Esophagus squamous epithelium (tissue), 5 donors: ENCODE measurements at regions not wholly inside any gene's neighbourhood (a gene's known extent, or its start where the extent isn't known, plus 50 kb on each side); places are given as distances from the start of the nearest gene placed in this dataset.

Experiments used
- DNase-seq: peaks from one replicate; lab custom pipeline; 2025; lab: John Stamatoyannopoulos, UW
- H3K27ac ChIP-seq, 4 donors: fragments of 200-600 bp; sonication (generic); one replicate each; pipeline ENCODE4 v1.5.1; 2016 to 2019; ENCODE audit warnings: mild to moderate bottlenecking in 1 of 4
- H3K27me3 ChIP-seq, 4 donors: fragments of 200-600 bp; sonication (generic); 1 replicate in 3 of 4; 2 replicates in 1 of 4; pipeline versions ENCODE4 v1.5.1 to v1.6.0; 2017 to 2021; ENCODE audit warnings: antibody characterized with exemption in 1 of 4
- H3K36me3 ChIP-seq, 3 donors: fragments of 200-600 bp; sonication (generic); one replicate each; pipeline ENCODE4 v1.5.1; 2016 to 2019
- H3K4me1 ChIP-seq, 3 donors: fragments of 200-600 bp; sonication (generic); one replicate each; pipeline ENCODE4 v1.5.1; 2017 to 2019
- H3K4me3 ChIP-seq, 4 donors: fragments of 200-600 bp; sonication (generic); 1 replicate in 3 of 4; 2 replicates in 1 of 4; pipeline ENCODE4 v1.5.1; 2016 to 2019; ENCODE audit warnings: mild to moderate bottlenecking in 2 of 4, moderate library complexity in 1 of 4
- H3K9me3 ChIP-seq, 3 donors: fragments of 200-600 bp; sonication (generic); one replicate each; pipeline ENCODE4 v1.5.1; 2016 to 2019
- POLR2A ChIP-seq, 4 donors: fragments of 450-650 bp; IDR thresholded peaks; one replicate each; pipeline ENCODE4 v1.6.1; 2017; ENCODE audit warnings: antibody characterized with exemption in 4 of 4, mild to moderate bottlenecking in 4 of 4, moderate library complexity in 3 of 4
- WGBS, 2 donors: methylation state at CpG; one replicate each; pipeline ENCODE4 v1.1.5; 2018; 5-methylcytosine and 5-hydroxymethylcytosine counted together
- intact Hi-C: fragments of 100-400 bp; cut with DNase I; formaldehyde crosslinking; loops from one replicate; pipeline ENCODE4 v1.15.0; 2022
- TF ChIP-seq, protein P1 (sequence below), 6 experiments: fragments of 450-650 bp in 4 of 6; fragments of 200-600 bp in 2 of 6; sonication (generic) in 2 of 6; IDR thresholded peaks; one replicate each; pipeline ENCODE4 v1.5.1; 2016 to 2019; ENCODE audit warnings: antibody characterized with exemption in 6 of 6, mild to moderate bottlenecking in 4 of 6, moderate library complexity in 4 of 6
- donor health status: DM: yes; HTN: yes; CAD: no.

DNA sequence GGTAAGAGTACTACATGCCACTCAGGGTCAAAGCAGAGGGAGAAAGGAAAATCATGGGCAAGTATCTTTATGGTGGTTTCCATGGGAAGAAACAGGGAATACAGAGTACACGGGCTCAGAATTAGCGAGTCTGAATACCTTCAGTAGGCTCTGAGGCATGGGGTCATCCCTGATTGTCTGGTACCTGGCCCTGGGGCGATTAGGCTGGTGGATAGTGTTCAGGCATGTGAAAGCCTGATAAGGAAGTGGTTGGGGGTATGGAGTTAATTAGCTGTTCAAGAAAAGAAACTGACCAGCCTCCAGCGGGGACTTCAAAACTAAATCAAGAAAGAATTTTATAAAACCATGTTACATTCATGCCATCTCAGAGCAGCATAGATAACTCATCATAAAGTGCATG lies 518.8 kb downstream of the RAB28 start:
- no peak overlapping the region for H3K27ac ChIP-seq
- H3K9me3 ChIP-seq = no peaks in the 10 kb centered on the region
- 49 to 55% methylated on average over 4 of the region's 4 CpGs for WGBS, 2 donors
- no peaks in the 10 kb centered on the region for H3K4me1 ChIP-seq
- TF ChIP-seq, protein P1, sequence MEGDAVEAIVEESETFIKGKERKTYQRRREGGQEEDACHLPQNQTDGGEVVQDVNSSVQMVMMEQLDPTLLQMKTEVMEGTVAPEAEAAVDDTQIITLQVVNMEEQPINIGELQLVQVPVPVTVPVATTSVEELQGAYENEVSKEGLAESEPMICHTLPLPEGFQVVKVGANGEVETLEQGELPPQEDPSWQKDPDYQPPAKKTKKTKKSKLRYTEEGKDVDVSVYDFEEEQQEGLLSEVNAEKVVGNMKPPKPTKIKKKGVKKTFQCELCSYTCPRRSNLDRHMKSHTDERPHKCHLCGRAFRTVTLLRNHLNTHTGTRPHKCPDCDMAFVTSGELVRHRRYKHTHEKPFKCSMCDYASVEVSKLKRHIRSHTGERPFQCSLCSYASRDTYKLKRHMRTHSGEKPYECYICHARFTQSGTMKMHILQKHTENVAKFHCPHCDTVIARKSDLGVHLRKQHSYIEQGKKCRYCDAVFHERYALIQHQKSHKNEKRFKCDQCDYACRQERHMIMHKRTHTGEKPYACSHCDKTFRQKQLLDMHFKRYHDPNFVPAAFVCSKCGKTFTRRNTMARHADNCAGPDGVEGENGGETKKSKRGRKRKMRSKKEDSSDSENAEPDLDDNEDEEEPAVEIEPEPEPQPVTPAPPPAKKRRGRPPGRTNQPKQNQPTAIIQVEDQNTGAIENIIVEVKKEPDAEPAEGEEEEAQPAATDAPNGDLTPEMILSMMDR (IDR thresholded peaks at IDR 0.05) = no peak
- no peak for TF ChIP-seq POLR2A (IDR thresholded peaks at IDR 0.05)
- H3K36me3 ChIP-seq = no peaks in the 10 kb centered on the region
- H3K27me3 ChIP-seq = no peaks in the 10 kb centered on the region
- H3K4me3 ChIP-seq = no peak overlapping the region
- intact Hi-C loops = no loop called here
- no peak for DNase-seq

DNA sequence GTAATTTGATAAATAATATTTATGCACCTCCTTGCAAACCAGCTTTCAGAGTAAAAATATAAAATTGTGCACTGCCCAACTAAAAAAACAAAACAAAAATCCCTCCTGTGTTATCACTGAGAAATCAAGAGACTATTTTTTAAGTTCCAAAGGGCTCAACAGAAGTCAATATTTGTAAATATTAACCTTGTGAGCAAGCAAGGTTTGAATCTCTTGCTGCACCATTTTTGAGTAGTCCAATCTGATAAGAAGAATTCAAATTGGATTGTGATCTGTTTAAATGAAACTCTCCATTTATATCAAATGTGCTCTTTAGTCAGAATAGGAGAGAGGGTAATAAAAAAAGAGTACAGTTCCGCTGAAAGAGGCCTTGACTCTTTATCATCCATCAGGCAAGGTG lies 520.2 kb downstream of the RAB28 start:
- DNase-seq = no peak
- intact Hi-C loops = no loop called here
- TF ChIP-seq POLR2A (IDR thresholded peaks at IDR 0.05) = no peak
- TF ChIP-seq, protein P1 (IDR thresholded peaks at IDR 0.05) = no peak
- Histone ChIP-seq H3K4me1 (no peaks in the 10 kb centered on the region), H3K36me3 (no peaks in the 10 kb centered on the region), H3K27me3 (no peaks in the 10 kb centered on the region), H3K27ac (no peak overlapping the region), H3K4me3 (no peak overlapping the region), H3K9me3 (no peaks in the 10 kb centered on the region)
- 77 to 80% methylated on average over 1 of the region's 1 CpG for WGBS, 2 donors

DNA sequence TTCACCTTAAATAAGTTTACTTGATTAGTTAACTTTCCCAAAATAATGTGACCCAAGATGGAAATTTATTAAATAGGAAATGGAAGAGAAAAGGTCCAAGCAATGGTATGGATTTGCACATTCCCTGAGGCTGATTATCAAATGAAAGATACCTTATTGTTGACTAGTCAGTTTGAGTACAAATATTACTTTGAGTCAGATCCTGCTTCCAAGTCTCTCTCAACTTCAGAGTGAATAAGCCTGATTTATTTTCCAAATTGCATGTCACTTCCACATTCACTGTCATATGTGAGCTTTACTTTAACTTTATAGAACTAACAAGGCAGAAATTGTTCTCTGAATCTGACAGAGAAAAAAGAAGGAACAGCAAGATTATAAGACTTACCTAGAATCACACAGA lies 520.8 kb downstream of the RAB28 start:
- Histone ChIP-seq H3K27me3 (no peaks in the 10 kb centered on the region), H3K4me1 (no peaks in the 10 kb centered on the region), H3K27ac (no peak overlapping the region), H3K9me3 (no peaks in the 10 kb centered on the region), H3K4me3 (no peak overlapping the region), H3K36me3 (no peaks in the 10 kb centered on the region)
- TF ChIP-seq POLR2A (IDR thresholded peaks at IDR 0.05) = no peak
- TF ChIP-seq, protein P1 (IDR thresholded peaks at IDR 0.05) = no peak
- intact Hi-C loops = no loop called here
- no peak for DNase-seq

DNA sequence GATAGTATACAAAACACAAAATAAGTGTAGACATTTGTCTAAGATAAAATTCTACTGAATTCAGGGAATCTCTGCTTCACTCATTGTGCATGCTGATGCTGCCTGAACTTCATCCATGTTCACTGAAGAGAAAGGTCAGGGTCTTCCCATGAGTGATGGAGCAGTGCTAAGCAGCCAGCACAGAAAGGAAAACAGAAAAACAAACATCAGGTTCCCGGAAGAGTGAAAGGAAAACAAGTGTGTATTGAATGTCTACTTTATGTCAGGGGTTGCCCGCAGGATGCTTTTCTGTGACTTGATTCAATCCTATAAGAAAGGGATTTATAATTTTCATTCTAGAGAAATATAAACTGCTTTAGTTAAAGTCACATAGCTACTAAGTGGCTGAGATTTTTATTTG lies 522.4 kb downstream of the RAB28 start:
- no peak for DNase-seq
- no peaks in the 10 kb centered on the region for H3K27me3 ChIP-seq
- H3K36me3 ChIP-seq = no peaks in the 10 kb centered on the region
- no peak overlapping the region for H3K27ac ChIP-seq
- WGBS, 2 donors = 62 to 64% methylated on average over 2 of the region's 2 CpGs
- TF ChIP-seq, protein P1 (IDR thresholded peaks at IDR 0.05) = no peak
- TF ChIP-seq POLR2A (IDR thresholded peaks at IDR 0.05) = no peak
- no peak overlapping the region for H3K4me3 ChIP-seq
- no peaks in the 10 kb centered on the region for H3K4me1 ChIP-seq
- no peaks in the 10 kb centered on the region for H3K9me3 ChIP-seq
- intact Hi-C loops = no loop called here

DNA sequence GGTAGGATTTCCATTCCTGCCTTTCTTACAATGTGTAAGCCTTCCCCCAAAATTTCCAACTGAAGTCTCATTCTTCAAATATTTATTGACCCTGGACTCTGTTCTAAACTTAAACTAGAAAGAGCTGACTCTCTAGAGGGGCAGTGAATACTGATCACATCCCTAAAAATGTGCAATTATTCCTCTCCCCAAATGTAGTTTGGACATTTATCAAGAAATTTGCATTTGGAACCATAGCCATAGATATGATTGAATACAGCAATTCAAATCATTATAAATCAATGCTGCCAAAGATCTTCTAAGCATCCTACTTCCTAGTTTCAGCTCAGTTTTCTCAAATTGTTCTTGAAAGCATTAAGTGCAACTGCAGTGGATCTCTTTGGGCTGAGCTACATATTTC lies 525.7 kb downstream of the RAB28 start:
- no peaks in the 10 kb centered on the region for H3K4me1 ChIP-seq
- no peaks in the 10 kb centered on the region for H3K27me3 ChIP-seq
- no peaks in the 10 kb centered on the region for H3K9me3 ChIP-seq
- no peak for TF ChIP-seq POLR2A (IDR thresholded peaks at IDR 0.05)
- TF ChIP-seq, protein P1 (IDR thresholded peaks at IDR 0.05) = no peak
- H3K36me3 ChIP-seq = no peaks in the 10 kb centered on the region
- H3K27ac ChIP-seq = no peak overlapping the region
- H3K4me3 ChIP-seq = no peak overlapping the region
- DNase-seq = no peak
- intact Hi-C loops = no loop called here
